ENCODE measurements at regions not wholly inside any gene's neighbourhood (a gene's known extent, or its start where the extent isn't known, plus 50 kb on each side); places are given as distances from the start of the nearest gene placed in this dataset.

DNA sequence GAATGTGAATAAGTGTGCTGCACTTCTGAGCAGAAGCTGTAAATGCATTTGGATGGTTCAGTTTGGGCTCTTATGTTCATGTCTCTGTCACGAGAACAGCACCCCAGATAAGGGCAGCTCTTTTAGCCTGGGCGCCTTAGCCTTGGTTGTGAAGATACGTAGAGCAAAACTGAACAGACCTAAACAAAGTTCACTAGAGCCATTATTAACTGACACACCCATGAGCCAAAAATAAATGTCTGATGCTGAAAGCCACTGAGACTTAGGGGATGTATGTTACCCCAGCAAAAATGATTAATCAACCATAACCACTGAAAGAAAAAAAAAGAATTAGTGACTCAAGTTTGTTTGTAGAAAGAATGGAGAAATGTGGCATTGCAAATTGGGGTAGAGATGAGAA, 343.4 kb downstream of the BCAT1 start:
- intact Hi-C loops (cut with DNase I; ENCODE audit: low total_unique reads) = no loop called here

DNA sequence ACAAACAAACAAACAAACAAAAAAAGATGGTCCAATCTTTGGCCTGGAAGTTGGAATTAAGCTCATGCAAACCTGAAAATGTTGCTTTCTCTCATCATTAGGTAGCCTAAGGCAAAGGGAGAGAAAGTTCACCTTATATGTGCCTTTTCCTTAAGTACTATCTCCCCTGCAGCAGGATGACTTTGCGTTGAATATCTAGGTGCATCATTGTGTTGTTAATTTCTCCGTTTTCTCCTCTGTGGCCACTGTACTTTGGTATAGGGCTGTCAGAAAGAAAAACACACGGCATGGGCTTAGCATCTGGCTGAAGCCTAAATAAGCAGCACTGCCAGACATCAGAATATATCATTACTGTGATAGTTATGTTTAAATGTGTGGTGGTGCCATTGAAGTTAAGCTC, 345.5 kb downstream of the BCAT1 start:
- H3K9me3 ChIP-seq = no peaks in the 10 kb centered on the region
- no peak for DNase-seq
- no peaks in the 10 kb centered on the region for H3K27me3 ChIP-seq
- TF ChIP-seq, protein P1, sequence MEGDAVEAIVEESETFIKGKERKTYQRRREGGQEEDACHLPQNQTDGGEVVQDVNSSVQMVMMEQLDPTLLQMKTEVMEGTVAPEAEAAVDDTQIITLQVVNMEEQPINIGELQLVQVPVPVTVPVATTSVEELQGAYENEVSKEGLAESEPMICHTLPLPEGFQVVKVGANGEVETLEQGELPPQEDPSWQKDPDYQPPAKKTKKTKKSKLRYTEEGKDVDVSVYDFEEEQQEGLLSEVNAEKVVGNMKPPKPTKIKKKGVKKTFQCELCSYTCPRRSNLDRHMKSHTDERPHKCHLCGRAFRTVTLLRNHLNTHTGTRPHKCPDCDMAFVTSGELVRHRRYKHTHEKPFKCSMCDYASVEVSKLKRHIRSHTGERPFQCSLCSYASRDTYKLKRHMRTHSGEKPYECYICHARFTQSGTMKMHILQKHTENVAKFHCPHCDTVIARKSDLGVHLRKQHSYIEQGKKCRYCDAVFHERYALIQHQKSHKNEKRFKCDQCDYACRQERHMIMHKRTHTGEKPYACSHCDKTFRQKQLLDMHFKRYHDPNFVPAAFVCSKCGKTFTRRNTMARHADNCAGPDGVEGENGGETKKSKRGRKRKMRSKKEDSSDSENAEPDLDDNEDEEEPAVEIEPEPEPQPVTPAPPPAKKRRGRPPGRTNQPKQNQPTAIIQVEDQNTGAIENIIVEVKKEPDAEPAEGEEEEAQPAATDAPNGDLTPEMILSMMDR (IDR thresholded peaks at IDR 0.05) = no peak
- H3K36me3 ChIP-seq = no peaks in the 10 kb centered on the region
- H3K4me3 ChIP-seq = no peak overlapping the region
- no peak overlapping the region for H3K27ac ChIP-seq
- peaks cover 0 to 26% (median 5%) of the 10 kb centered on the region in 4 donors for H3K4me1 ChIP-seq
- intact Hi-C loops (cut with DNase I; ENCODE audit: low total_unique reads) = no loop called here

More for the DNA sequence above, 343.4 kb downstream of the BCAT1 start:
- no peaks in the 10 kb centered on the region for H3K36me3 ChIP-seq
- no peaks in the 10 kb centered on the region for H3K27me3 ChIP-seq
- TF ChIP-seq, protein P1 (IDR thresholded peaks at IDR 0.05) = no peak
- no peak overlapping the region for H3K27ac ChIP-seq
- peaks cover 0 to 34% (median 7%) of the 10 kb centered on the region in 4 donors for H3K4me1 ChIP-seq
- no peak for DNase-seq
- no peaks in the 10 kb centered on the region for H3K9me3 ChIP-seq
- no peak overlapping the region for H3K4me3 ChIP-seq

DNA sequence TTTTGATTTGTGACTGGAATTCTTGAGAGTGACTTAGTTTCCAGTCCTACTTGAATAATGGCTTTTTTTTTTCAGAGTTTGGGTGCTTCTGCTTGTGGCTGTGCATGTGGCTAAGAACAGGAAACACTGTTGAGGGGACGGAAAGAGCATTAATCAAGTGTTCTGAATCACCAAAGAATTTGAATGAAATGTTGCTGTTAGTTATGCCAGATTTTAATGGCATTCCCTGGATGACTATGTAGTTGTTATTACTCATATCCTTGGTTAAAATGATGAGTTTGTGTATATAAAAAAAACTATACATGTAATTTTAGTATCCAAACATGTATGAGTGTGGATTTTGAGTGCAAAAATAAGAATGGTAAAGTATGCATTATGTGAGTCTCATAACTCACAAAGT, 347.9 kb downstream of the BCAT1 start:
- intact Hi-C loops (cut with DNase I; ENCODE audit: low total_unique reads) = no loop called here
- H3K36me3 ChIP-seq = no peaks in the 10 kb centered on the region
- H3K4me1 ChIP-seq = peaks cover 0 to 21% (median 4%) of the 10 kb centered on the region in 4 donors
- H3K27ac ChIP-seq = no peak overlapping the region
- TF ChIP-seq, protein P1 (IDR thresholded peaks at IDR 0.05) = no peak
- H3K27me3 ChIP-seq = no peaks in the 10 kb centered on the region
- no peak for DNase-seq
- H3K4me3 ChIP-seq = no peak overlapping the region
- no peaks in the 10 kb centered on the region for H3K9me3 ChIP-seq

DNA sequence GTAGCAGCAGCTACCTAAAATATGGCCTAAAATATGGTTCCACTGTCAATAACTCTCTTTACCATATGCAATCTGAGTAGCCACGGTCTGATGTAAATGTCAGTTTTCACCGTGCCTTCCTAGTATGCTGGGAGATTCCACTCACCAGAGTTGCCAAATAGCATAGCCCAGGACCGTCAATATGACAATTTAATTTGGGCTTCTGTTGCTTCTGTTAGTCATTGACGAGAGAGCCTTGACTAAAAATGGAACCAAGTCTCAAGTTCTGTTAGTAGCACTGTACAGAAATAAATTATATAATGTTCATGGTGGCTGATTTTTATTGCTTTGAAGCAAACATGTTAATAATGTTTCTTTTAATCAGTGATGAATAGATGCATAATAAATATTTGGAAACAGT, 348.4 kb downstream of the BCAT1 start:
- Histone ChIP-seq H3K4me3 (no peak overlapping the region), H3K4me1 (peaks cover 0 to 21% (median 4%) of the 10 kb centered on the region in 4 donors), H3K27ac (no peak overlapping the region), H3K36me3 (no peaks in the 10 kb centered on the region), H3K9me3 (no peaks in the 10 kb centered on the region), H3K27me3 (no peaks in the 10 kb centered on the region)
- intact Hi-C loops (cut with DNase I; ENCODE audit: low total_unique reads) = no loop called here
- no peak for DNase-seq
- TF ChIP-seq, protein P1 (IDR thresholded peaks at IDR 0.05) = no peak

DNA sequence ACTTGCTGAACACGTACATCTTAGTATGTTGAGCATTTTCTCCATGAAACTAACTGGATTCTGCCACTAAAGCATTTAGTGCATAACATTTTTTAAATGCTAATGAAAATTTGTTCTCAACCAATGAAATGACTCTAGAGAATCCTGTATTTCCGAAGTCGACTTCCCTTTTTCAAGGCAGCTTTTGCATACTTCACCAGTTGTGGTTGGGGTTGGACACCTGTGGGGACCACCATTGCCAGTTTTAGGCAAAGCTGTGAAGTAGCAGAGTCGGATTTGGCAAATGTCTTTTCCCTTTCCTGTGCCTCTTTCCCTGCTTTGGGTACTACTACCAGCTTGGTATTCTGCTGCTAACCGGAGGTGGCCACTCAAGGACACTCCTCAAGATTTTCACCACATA, 349.2 kb downstream of the BCAT1 start:
- Histone ChIP-seq H3K4me1 (peaks cover 0 to 21% (median 4%) of the 10 kb centered on the region in 4 donors), H3K27ac (no peak overlapping the region), H3K9me3 (no peaks in the 10 kb centered on the region), H3K27me3 (no peaks in the 10 kb centered on the region), H3K36me3 (no peaks in the 10 kb centered on the region), H3K4me3 (no peak overlapping the region)
- DNase-seq = no peak
- TF ChIP-seq, protein P1 (IDR thresholded peaks at IDR 0.05) = no peak
- intact Hi-C loops (cut with DNase I; ENCODE audit: low total_unique reads) = no loop called here

DNA sequence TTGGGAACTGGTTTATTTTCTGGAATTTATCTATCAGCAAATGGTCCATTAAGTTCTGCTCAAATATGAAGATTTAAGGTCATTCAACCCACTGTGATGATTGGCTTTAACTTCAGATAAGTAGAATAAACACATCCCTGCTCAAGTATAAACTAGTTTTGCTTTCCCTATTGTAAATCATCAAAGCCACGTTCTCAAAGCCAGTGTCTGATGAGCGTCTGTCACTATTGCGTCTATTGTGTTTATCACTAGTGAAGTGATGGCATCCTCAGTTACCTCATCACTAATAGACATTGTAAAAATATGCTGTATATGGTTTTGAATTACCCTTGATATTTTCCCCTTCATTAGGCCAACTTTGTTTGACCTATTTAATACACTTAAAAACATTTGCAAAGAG, 351.3 kb downstream of the BCAT1 start:
- Histone ChIP-seq H3K4me3 (no peak overlapping the region), H3K27me3 (no peaks in the 10 kb centered on the region), H3K27ac (no peak overlapping the region), H3K4me1 (peaks cover 0 to 11% (median 0%) of the 10 kb centered on the region in 4 donors), H3K9me3 (no peaks in the 10 kb centered on the region), H3K36me3 (no peaks in the 10 kb centered on the region)
- TF ChIP-seq, protein P1 (IDR thresholded peaks at IDR 0.05) = no peak
- intact Hi-C loops (cut with DNase I; ENCODE audit: low total_unique reads) = no loop called here
- DNase-seq = no peak
